ENCODE measurements at regions not wholly inside any gene's neighbourhood (a gene's known extent, or its start where the extent isn't known, plus 50 kb on each side); places are given as distances from the start of the nearest gene placed in this dataset.

DNA sequence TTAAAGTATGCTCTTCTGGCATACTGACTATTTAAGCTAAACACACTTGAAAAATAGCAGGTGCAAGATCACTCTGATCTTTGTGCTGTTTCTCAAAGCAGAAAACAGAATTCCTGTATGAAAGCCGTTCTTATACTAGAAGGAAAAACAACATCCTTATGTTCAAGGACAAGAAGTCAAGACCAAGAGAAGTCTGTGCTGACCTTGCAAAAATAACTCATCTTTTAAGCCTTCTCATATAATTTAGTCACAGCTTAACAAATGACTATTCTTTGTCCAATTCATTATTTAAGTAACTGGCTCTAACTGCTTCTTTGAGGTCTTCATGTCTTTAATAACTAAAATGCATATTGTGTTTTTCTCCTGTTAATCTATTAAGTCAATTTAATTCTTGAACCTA, 2750.2 kb upstream of the PCDH20 start:
- ChIA-PET SMC1A (ENCODE audit: uncharacterized antibody, unreplicated experiment) (interaction anchor here (1.1 kb wide), 1 partner anchor 13 kb away, joined by 3 read pairs; no protein-coding TSS in a partner anchor), RAD21 (ENCODE audit: unreplicated experiment) (no interaction called here), POLR2A (no interaction called here), CTCF (no interaction called here)
- H3K27me3 ChIP-seq (replicated peaks in 1 of 2; ENCODE audit: control insufficient read depth in 2 of 2, insufficient read depth in 2 of 2, low read length in 1 of 2): no peaks in the 10 kb centered on the region
- no TSS peak for BruUV-seq (replicated peaks)
- DNase-seq (ENCODE audit: low read depth, low spot score): no peak
- H3K36me3 ChIP-seq (ENCODE audit: control insufficient read depth in 2 of 2, insufficient read depth in 2 of 2, low read length in 1 of 2): no peaks in the 10 kb centered on the region
- no peak overlapping the region for H3K9ac ChIP-seq (ENCODE audit: control insufficient read depth, insufficient read depth, low read length)
- H3K4me2 ChIP-seq (ENCODE audit: control insufficient read depth, insufficient read depth): no peak overlapping the region
- FAIRE-seq: no peak
- no peaks in the 10 kb centered on the region for H3K4me1 ChIP-seq (ENCODE audit: control insufficient read depth, insufficient read depth, low read length)
- intact Hi-C loops (cut with micrococcal nuclease; ENCODE audit: unreplicated experiment): no loop called here
- H3K4me3 ChIP-seq: no peak overlapping the region
- no peaks in the 10 kb centered on the region for H3K79me2 ChIP-seq (ENCODE audit: control insufficient read depth, insufficient read depth, low read length)
- no peaks in the 10 kb centered on the region for H3K9me3 ChIP-seq (replicated peaks; ENCODE audit: control insufficient read depth, insufficient read depth, low read length)
- no peak overlapping the region for H3K27ac ChIP-seq (ENCODE audit: control insufficient read depth, insufficient read depth)
- 40% methylated on average over 1 of the region's 1 CpG for WGBS (ENCODE audit: insufficient coverage, insufficient replicate concordance, low lambda C conversion rate, missing lambda C conversion rate)
- H4K20me1 ChIP-seq (ENCODE audit: control insufficient read depth, insufficient read depth): no peaks in the 10 kb centered on the region
- in situ Hi-C loops (cut with MboI): no loop called here
- no peak overlapping the region for H2AFZ ChIP-seq (ENCODE audit: control insufficient read depth, low read depth, low read length)
- ATAC-seq: no peak
- TF ChIP-seq HDAC6 (IDR thresholded peaks at IDR 0.05; ENCODE audit: unreplicated experiment) (no peak), MLLT1 (IDR thresholded peaks at IDR 0.05) (no peak), IRF3 (IDR thresholded peaks at IDR 0.05) (no peak), CREM (IDR thresholded peaks at IDR 0.05; ENCODE audit: low read depth) (no peak), ZSCAN29 (IDR thresholded peaks at IDR 0.05) (no peak), SREBF2 (IDR thresholded peaks at IDR 0.05; ENCODE audit: low read length) (no peak), SMAD5 (IDR thresholded peaks at IDR 0.05; ENCODE audit: low read depth) (no peak), GATAD2B (conservative IDR thresholded peaks at IDR 0.05; ENCODE audit: low read depth) (no peak), NFYB (IDR thresholded peaks at IDR 0.05; ENCODE audit: insufficient read depth, low read depth, low read length) (no peak), CHD2 (IDR thresholded peaks at IDR 0.05; ENCODE audit: borderline replicate concordance, low read depth, low read length) (no peak), PRDM15 (CRISPR knock-in tag; IDR thresholded peaks at IDR 0.05) (no peak)
- TF ChIP-seq, protein P1, sequence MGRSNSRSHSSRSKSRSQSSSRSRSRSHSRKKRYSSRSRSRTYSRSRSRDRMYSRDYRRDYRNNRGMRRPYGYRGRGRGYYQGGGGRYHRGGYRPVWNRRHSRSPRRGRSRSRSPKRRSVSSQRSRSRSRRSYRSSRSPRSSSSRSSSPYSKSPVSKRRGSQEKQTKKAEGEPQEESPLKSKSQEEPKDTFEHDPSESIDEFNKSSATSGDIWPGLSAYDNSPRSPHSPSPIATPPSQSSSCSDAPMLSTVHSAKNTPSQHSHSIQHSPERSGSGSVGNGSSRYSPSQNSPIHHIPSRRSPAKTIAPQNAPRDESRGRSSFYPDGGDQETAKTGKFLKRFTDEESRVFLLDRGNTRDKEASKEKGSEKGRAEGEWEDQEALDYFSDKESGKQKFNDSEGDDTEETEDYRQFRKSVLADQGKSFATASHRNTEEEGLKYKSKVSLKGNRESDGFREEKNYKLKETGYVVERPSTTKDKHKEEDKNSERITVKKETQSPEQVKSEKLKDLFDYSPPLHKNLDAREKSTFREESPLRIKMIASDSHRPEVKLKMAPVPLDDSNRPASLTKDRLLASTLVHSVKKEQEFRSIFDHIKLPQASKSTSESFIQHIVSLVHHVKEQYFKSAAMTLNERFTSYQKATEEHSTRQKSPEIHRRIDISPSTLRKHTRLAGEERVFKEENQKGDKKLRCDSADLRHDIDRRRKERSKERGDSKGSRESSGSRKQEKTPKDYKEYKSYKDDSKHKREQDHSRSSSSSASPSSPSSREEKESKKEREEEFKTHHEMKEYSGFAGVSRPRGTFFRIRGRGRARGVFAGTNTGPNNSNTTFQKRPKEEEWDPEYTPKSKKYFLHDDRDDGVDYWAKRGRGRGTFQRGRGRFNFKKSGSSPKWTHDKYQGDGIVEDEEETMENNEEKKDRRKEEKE (IDR thresholded peaks at IDR 0.05): no peak
